ENCODE measurements at regions not wholly inside any gene's neighbourhood (a gene's known extent, or its start where the extent isn't known, plus 50 kb on each side); places are given as distances from the start of the nearest gene placed in this dataset.
"Not testable (repeated sequence)": the region's sequence is repeated elsewhere in the genome, so short reads cannot be mapped to it uniquely, and the experiment has no call there.

- DNase-seq (ENCODE audit: low read depth) = no peak
Measured at GRCh38 chr4:52373650-52374049, 285.5 kb downstream of the USP46 start.

GRCh38 chr4:52374877-52375276 lies 284.2 kb downstream of the USP46 start:
- DNase-seq (ENCODE audit: low read depth) = no peak

GRCh38 chr4:52376132-52376704 lies 282.9 kb downstream of the USP46 start:
- DNase-seq (ENCODE audit: low read depth) = peak; percentile 10

DNA sequence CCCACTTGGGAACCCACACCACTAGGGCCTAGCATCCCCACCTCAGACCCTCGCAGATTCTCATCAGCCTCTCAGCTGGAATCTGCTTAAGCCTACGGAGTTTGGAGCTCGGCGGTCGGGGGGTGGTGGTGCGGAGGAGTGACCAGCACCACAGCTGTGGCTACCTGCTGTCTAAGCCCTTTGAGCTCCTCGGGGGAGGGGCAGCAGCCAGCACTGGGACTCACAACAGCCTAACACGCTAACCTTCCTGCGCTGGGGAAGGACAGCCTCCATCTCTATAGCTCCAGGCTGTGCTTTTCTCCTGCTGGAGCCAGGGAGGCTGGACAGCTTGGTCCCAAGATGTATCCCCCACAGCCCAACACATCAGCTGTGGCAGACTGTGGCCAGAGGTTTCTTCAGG lies 281.5 kb downstream of the USP46 start:
- no peak for DNase-seq (ENCODE audit: low read depth)

DNA sequence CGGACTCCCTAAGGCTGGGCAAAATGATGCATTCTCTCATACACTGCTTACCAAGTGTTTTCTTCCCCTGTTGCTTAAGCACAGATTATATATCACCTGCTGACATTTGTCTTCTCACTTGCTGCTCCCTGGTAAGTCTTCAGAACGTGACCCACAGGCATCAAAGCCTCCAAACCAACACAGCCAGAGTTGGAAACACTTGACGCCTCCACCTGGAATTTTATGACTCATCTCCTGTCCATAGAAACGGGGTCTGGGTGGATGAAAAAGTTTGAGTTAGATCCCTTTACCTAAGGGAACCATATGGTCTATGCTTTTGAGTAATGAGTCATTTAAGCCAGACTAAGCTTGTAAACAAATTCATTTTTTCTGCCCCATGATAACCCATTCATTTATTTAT lies 251.6 kb downstream of the USP46 start:
- no peak for DNase-seq (ENCODE audit: low read depth)

- no peak for DNase-seq (ENCODE audit: low read depth)
Measured at GRCh38 chr4:52408032-52408431, 251.1 kb downstream of the USP46 start.

GRCh38 chr4:52408471-52408870 lies 250.6 kb downstream of the USP46 start:
- no peak for DNase-seq (ENCODE audit: low read depth)

- DNase-seq (ENCODE audit: low read depth) = not testable (repeated sequence)
Measured at GRCh38 chr4:52409766-52410165, 249.3 kb downstream of the USP46 start.

DNA sequence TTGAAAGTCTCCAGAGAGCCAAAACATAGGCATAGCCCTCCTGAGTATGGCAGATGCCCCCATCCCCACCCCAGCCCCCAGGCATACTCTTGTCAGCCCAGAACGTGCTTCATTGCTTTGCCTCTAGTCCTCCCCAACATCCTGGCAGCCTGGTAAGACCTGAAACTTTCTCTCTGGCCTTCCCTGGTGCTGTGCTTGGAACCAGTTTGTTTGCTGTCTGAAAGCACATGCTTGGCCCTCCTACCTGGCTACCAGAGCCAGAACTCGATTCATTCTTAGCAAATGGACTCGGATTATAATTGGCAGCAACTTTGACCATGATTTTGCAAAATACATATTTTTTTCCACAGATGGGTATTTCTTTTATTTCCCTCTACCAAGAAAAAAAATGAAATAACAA lies 248.1 kb downstream of the USP46 start:
- no peak for DNase-seq (ENCODE audit: low read depth)

- no peak for DNase-seq (ENCODE audit: low read depth)
Measured at GRCh38 chr4:52420330-52420729, 238.8 kb downstream of the USP46 start.

GRCh38 chr4:52421811-52422213 lies 237.3 kb downstream of the USP46 start:
- no peak for DNase-seq (ENCODE audit: low read depth)

- DNase-seq (ENCODE audit: low read depth) = no peak
Measured at GRCh38 chr4:52423967-52424366, 235.1 kb downstream of the USP46 start.

DNA sequence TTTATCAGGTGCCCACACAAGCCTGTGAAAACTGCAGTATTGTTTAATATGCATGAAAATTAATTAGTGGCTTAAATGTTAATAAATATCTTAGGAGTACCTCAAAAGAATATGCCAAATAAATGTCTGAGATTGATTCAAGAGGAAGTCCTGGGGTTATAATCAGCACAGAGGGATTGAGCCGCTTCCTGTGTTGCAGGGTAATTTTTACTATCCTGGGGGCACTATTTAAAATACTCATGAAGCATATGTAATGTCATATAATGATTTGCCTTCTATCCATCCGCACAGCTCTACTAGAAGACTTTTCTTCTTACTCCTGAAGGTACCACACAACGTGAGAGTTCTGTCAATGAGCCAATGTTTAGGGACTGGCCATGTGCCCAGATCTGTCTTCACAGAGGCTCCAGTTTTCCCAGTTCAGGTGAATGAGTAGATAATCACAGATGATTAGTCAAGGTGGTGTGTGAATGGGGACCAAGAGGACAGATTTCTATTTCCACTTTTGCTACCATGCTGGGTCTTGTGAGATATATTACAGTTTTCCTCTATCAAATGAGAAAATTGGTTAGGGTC lies 233.3 kb downstream of the USP46 start:
- DNase-seq (ENCODE audit: low read depth) = no peak

- DNase-seq (ENCODE audit: low read depth) = no peak
Measured at GRCh38 chr4:52431410-52431809, 227.7 kb downstream of the USP46 start.

DNA sequence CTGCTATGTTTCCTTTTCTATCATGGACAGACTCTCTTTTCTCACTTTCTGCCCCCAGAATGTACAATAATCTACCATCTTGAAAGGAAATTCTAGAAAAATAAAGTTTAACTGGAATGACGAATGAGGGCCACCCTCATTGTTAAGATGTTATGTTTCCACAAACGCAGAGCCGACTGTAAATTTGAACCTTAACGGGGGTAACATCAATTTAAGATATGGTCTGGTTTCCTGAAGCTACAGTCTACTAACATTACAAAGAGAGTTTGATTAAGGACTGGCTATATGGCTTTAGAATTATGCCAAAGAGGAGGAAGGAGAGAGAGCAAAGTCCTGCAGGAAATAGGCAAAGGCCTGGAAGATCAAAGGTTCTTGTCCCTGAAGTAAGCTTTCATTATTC lies 227.2 kb downstream of the USP46 start:
- no peak for DNase-seq (ENCODE audit: low read depth)

GRCh38 chr4:52442524-52442923 lies 216.6 kb downstream of the USP46 start:
- not testable (repeated sequence) for DNase-seq (ENCODE audit: low read depth)

DNA sequence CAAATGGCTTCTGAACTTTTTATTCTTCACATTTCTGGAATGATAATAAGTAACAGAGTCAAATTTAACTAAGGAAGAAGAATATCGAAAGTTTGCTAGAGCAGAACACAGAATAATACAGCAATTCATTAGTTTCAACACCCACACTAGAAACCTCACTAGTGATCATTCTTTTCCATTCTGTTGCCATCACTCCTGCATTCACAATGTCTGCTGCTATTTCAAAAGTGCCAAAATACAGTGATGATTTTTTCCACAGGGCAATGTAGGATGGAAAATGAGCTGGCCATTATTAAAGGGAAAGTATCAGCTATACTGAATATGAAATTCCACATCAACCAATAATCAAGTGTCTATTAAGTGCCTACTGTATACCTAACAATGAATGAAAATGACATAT lies 186.7 kb downstream of the USP46 start:
- no peak for DNase-seq (ENCODE audit: low read depth)

DNA sequence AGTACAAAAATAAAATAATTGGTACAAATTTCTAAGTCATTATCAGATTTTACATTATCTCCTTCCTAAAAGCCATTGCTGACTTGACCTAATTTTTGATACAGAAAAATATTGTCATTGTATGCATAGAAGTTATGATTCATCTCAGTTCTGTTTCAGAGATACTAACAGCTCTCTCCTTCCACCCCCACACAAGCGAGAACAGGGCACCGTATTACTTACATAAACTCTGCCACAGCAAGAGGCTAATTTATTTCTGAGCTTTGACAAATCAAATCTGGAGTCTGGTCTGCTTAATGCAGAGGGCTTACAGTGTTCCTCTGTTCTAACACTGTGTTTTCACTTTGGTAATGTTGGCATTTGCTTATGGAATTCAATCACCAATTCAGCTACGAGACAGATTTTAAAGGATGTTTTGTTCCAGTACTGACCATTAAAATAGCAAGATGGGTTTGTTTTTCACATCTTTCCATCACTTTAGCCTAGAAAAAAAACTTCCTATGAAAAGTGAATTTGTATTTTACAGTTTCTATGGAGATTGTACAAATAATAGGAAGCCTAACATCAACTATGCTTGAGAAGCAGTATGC lies 181.8 kb downstream of the USP46 start:
- no peak for DNase-seq (ENCODE audit: low read depth)

GRCh38 chr4:52483186-52483890 lies 175.8 kb downstream of the USP46 start:
- DNase-seq (ENCODE audit: low read depth) = no peak

DNA sequence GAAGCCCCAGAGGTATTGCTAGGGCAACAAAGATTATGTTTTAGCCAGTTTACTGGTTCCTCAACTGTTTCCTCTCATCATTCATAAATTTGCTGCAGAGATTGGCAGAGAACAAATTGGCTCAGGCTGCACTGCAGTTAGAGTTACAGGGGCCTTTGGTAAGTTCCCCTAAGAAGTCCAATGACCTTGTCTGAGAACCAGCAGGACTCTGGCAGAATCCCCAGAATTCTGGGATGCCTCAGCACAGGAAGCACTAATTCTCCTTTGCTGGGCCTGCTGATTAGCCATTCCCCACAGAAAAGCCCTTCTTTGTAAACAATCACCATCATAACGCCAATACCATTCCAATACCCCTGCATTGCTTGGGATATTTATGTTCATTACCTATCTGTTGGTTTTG lies 151.3 kb downstream of the USP46 start:
- no peak for DNase-seq (ENCODE audit: low read depth)

DNA sequence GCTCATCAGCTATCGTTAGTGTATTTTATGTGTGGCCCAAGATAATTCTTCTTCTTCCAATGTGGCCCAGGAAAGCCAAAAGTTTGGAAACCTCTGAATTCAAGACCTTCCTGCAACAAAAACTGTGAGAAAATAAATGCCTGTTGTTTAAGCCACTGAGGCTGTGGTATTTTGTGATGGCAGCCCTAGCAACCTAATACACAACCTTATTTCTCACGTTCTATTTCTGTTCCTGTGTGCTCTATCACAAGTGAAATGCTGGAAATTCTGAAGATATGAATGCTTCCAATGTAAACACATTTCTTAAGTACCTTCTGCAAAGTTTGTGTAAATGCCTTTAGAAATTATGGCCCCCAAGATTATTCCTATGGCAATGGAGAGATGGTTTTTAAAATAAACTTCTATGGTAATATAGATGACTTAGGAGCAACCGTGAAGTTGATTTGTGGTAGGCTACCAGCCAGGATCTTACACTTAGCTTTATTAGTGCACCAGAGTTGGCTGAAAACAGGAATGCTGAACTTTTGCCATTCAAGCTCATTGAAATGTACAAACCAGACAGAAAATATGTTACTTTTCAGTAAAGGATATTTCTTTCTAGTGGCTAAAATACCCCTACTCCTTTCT lies 148.0 kb downstream of the USP46 start:
- DNase-seq (ENCODE audit: low read depth) = no peak

DNA sequence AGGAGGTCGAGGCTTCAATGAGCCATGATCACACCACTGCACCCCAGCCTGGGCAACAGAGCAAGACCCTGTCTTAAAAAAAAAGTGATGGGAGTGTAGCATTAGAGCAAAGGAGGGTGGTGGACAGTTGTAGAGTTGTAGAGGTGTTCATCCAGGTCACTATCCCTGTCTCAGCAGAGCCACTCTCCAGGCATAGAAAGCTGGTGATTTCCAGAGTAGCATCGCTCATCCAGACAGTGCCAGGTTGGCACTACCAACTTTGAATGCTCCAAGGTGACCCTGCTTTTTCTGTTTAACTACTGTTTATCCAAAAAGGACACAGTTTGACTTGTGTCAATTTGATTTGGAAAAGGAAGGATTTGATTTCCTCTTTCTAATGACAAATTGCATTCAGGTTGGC lies 147.3 kb downstream of the USP46 start:
- no peak for DNase-seq (ENCODE audit: low read depth)

GRCh38 chr4:52512291-52512690 lies 146.8 kb downstream of the USP46 start:
- no peak for DNase-seq (ENCODE audit: low read depth)

Measured in non-pigmented ciliary epithelial cell (primary cell).